A549 (cell line): ENCODE measurements at regions not wholly inside any gene's neighbourhood (a gene's known extent, or its start where the extent isn't known, plus 50 kb on each side); places are given as distances from the start of the nearest gene placed in this dataset.

Experiments used
- EP300 ChIP-seq, 2 experiments: fragments of >200 bp; sonication (Bioruptor Twin); formaldehyde crosslinking; IDR thresholded peaks; 2 replicates in 1 of 2; 3 replicates in 1 of 2; pipeline ENCODE4 v1.6.1; 2016 to 2017
- NR3C1 ChIP-seq: fragments of >200 bp; sonication (Bioruptor Twin); formaldehyde crosslinking; IDR thresholded peaks from 3 replicates; pipeline ENCODE4 v1.6.1; 2017
- POLR2A ChIP-seq: IDR thresholded peaks from 2 replicates; pipeline ENCODE4 v1.6.1; 2012; ENCODE audit warnings: mild to moderate bottlenecking, low read length
- TF ChIP-seq, protein P1 (sequence below): fragments of 450-650 bp; IDR thresholded peaks from 2 replicates; pipeline ENCODE4 v1.6.1; 2014; ENCODE audit warnings: antibody characterized with exemption
- TF ChIP-seq, protein P2 (sequence below): fragments of >200 bp; sonication (Bioruptor Twin); formaldehyde crosslinking; IDR thresholded peaks from 3 replicates; pipeline ENCODE4 v1.5.1; 2016
- TF ChIP-seq, protein P3 (sequence below): IDR thresholded peaks from 2 replicates; pipeline ENCODE4 v1.6.1; 2012
- TF ChIP-seq, protein P4 (sequence below): IDR thresholded peaks from 2 replicates; pipeline ENCODE4 v1.6.1; 2012

DNA sequence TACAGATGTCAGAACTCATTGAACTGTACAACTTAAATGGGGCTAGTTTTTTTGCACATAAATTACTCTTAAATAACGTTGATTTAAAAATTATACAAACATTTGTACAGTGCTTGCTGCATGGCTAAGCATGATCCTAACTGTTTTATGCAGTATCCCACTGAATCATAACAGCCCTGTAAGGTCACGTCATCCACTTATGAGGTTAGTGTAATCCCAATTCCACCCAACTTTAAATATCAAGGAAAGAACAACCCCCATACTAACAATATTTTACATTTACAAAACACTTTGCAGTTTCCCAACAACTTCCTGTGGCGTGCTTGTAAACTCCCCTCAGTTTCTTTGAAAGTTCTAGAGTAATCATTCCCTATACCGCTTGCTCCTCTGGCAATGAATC lies 190.1 kb upstream of the SALL1 start:
- TF ChIP-seq, protein P1, sequence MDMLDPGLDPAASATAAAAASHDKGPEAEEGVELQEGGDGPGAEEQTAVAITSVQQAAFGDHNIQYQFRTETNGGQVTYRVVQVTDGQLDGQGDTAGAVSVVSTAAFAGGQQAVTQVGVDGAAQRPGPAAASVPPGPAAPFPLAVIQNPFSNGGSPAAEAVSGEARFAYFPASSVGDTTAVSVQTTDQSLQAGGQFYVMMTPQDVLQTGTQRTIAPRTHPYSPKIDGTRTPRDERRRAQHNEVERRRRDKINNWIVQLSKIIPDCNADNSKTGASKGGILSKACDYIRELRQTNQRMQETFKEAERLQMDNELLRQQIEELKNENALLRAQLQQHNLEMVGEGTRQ, result no peak
- TF ChIP-seq, protein P2, sequence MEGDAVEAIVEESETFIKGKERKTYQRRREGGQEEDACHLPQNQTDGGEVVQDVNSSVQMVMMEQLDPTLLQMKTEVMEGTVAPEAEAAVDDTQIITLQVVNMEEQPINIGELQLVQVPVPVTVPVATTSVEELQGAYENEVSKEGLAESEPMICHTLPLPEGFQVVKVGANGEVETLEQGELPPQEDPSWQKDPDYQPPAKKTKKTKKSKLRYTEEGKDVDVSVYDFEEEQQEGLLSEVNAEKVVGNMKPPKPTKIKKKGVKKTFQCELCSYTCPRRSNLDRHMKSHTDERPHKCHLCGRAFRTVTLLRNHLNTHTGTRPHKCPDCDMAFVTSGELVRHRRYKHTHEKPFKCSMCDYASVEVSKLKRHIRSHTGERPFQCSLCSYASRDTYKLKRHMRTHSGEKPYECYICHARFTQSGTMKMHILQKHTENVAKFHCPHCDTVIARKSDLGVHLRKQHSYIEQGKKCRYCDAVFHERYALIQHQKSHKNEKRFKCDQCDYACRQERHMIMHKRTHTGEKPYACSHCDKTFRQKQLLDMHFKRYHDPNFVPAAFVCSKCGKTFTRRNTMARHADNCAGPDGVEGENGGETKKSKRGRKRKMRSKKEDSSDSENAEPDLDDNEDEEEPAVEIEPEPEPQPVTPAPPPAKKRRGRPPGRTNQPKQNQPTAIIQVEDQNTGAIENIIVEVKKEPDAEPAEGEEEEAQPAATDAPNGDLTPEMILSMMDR, result no peak
- TF ChIP-seq NR3C1 (no peak), EP300 (IDR thresholded peaks at IDR 0.05) (no peak), POLR2A (no peak)
- TF ChIP-seq, protein P3, sequence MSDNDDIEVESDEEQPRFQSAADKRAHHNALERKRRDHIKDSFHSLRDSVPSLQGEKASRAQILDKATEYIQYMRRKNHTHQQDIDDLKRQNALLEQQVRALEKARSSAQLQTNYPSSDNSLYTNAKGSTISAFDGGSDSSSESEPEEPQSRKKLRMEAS, result no peak
- TF ChIP-seq, protein P4, sequence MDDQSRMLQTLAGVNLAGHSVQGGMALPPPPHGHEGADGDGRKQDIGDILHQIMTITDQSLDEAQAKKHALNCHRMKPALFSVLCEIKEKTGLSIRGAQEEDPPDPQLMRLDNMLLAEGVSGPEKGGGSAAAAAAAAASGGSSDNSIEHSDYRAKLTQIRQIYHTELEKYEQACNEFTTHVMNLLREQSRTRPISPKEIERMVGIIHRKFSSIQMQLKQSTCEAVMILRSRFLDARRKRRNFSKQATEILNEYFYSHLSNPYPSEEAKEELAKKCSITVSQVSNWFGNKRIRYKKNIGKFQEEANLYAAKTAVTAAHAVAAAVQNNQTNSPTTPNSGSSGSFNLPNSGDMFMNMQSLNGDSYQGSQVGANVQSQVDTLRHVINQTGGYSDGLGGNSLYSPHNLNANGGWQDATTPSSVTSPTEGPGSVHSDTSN, result no peak
